Smooth muscle cell (in vitro differentiated cells): ENCODE measurements at regions not wholly inside any gene's neighbourhood (a gene's known extent, or its start where the extent isn't known, plus 50 kb on each side); places are given as distances from the start of the nearest gene placed in this dataset.

Experiments
- DNase-seq: peaks from one replicate; lab custom pipeline; 2025; ENCODE audit not compliant: unreplicated experiment; lab: John Stamatoyannopoulos, UW
- H2AFZ ChIP-seq: fragments of 200-600 bp; sonication (generic); 2 replicates; pipeline ENCODE4 v1.6.0; 2016; ENCODE audit warnings: antibody characterized with exemption, low read depth, mild to moderate bottlenecking
- H3F3A ChIP-seq: fragments of 200-600 bp; sonication (generic); 2 replicates; pipeline ENCODE4 v1.6.0; 2017; ENCODE audit warnings: antibody characterized with exemption, low read depth
- H3K27ac ChIP-seq: fragments of 200-600 bp; sonication (generic); 2 replicates; pipeline ENCODE4 v1.5.1; 2016; ENCODE audit warnings: low read depth, mild to moderate bottlenecking
- H3K27me3 ChIP-seq: fragments of 200-600 bp; sonication (generic); 2 replicates; pipeline ENCODE4 v1.6.1; 2016; ENCODE audit warnings: low read depth, mild to moderate bottlenecking
- H3K36me3 ChIP-seq: fragments of 200-600 bp; sonication (generic); 2 replicates; pipeline ENCODE4 v1.5.1; 2016; ENCODE audit warnings: low read depth
- H3K4me1 ChIP-seq: fragments of 200-600 bp; sonication (generic); 2 replicates; pipeline ENCODE4 v1.5.1; 2016; ENCODE audit warnings: low read depth
- H3K4me2 ChIP-seq: fragments of 200-600 bp; sonication (generic); 2 replicates; pipeline ENCODE4 v1.6.0; 2016; ENCODE audit warnings: mild to moderate bottlenecking
- H3K4me3 ChIP-seq: fragments of 200-600 bp; sonication (generic); 2 replicates; pipeline ENCODE4 v1.5.1; 2016; ENCODE audit warnings: mild to moderate bottlenecking
- H3K79me2 ChIP-seq: fragments of 200-600 bp; sonication (generic); 2 replicates; pipeline ENCODE4 v1.6.0; 2016; ENCODE audit warnings: low read depth, mild to moderate bottlenecking
- H3K9ac ChIP-seq: fragments of 200-600 bp; sonication (generic); 2 replicates; pipeline ENCODE4 v1.6.0; 2016; ENCODE audit warnings: low read depth
- H3K9me3 ChIP-seq: fragments of 200-600 bp; sonication (generic); replicated peaks from 2 replicates; pipeline ENCODE4 v1.5.1; 2016; ENCODE audit warnings: low read depth
- H4K20me1 ChIP-seq: fragments of 200-600 bp; sonication (generic); 2 replicates; pipeline ENCODE4 v1.6.0; 2016; ENCODE audit warnings: low read depth
- WGBS: methylation state at CpG from one replicate; pipeline ENCODE4 v1.1.7; 2016; ENCODE audit warnings: low lambda C conversion rate; 5-methylcytosine and 5-hydroxymethylcytosine counted together
- TF ChIP-seq, protein P1 (sequence below): fragments of 200-600 bp; sonication (generic); IDR thresholded peaks from 2 replicates; pipeline ENCODE4 v1.5.1; 2017; ENCODE audit warnings: borderline replicate concordance, mild to moderate bottlenecking, antibody characterized with exemption; ENCODE audit not compliant: insufficient read depth, poor library complexity, severe bottlenecking

- no peak overlapping the region for H3K4me3 ChIP-seq
- H3F3A ChIP-seq, result no peaks in the 10 kb centered on the region
- no peak overlapping the region for H3K9ac ChIP-seq
- DNase-seq, result no peak
- no peak overlapping the region for H3K4me2 ChIP-seq
- H4K20me1 ChIP-seq, result no peaks in the 10 kb centered on the region
- H3K36me3 ChIP-seq, result no peaks in the 10 kb centered on the region
- no peaks in the 10 kb centered on the region for H3K27me3 ChIP-seq
- no peak overlapping the region for H2AFZ ChIP-seq
- H3K27ac ChIP-seq, result no peak overlapping the region
- H3K4me1 ChIP-seq, result no peaks in the 10 kb centered on the region
- H3K9me3 ChIP-seq, result no peaks in the 10 kb centered on the region
- TF ChIP-seq, protein P1, sequence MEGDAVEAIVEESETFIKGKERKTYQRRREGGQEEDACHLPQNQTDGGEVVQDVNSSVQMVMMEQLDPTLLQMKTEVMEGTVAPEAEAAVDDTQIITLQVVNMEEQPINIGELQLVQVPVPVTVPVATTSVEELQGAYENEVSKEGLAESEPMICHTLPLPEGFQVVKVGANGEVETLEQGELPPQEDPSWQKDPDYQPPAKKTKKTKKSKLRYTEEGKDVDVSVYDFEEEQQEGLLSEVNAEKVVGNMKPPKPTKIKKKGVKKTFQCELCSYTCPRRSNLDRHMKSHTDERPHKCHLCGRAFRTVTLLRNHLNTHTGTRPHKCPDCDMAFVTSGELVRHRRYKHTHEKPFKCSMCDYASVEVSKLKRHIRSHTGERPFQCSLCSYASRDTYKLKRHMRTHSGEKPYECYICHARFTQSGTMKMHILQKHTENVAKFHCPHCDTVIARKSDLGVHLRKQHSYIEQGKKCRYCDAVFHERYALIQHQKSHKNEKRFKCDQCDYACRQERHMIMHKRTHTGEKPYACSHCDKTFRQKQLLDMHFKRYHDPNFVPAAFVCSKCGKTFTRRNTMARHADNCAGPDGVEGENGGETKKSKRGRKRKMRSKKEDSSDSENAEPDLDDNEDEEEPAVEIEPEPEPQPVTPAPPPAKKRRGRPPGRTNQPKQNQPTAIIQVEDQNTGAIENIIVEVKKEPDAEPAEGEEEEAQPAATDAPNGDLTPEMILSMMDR, result no peak
- WGBS, result 64% methylated on average over 5 of the region's 5 CpGs
- no peaks in the 10 kb centered on the region for H3K79me2 ChIP-seq
These were observed 73.1 kb upstream of the PRR23E start for GRCh38 chr3:127119693-127120464.

GRCh38 chr3:127120851-127121647, 71.9 kb upstream of the PRR23E start:
- no peaks in the 10 kb centered on the region for H3F3A ChIP-seq

DNA sequence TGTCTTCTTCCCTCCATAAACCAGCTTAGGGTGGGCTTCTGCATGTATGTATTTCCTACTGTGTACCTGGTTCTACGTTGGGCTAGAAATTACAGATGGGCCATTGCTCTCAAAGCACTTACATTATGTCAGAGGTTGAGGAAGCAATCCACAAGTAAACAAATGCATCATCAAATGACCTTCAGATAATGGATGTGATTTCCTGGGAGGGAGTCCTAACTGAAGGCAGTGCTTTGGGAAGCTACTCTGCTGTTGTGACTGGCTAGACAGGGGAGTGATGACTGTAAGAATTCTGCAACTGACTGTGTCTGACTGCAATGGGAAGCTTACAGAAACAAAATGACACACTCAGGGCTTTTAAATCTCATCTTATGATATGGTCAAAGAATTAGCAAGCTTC, 71.0 kb upstream of the PRR23E start:
- 70% methylated on average over 1 of the region's 1 CpG for WGBS
- Histone ChIP-seq H3K4me1 (no peaks in the 10 kb centered on the region), H2AFZ (no peak overlapping the region), H3F3A (no peaks in the 10 kb centered on the region), H4K20me1 (no peaks in the 10 kb centered on the region), H3K4me2 (no peak overlapping the region), H3K27me3 (peaks cover 10% of the 10 kb centered on the region), H3K9ac (no peak overlapping the region), H3K79me2 (no peaks in the 10 kb centered on the region), H3K9me3 (no peaks in the 10 kb centered on the region), H3K4me3 (no peak overlapping the region), H3K27ac (no peak overlapping the region), H3K36me3 (no peaks in the 10 kb centered on the region)
- DNase-seq, result no peak
- TF ChIP-seq, protein P1, result no peak

More at GRCh38 chr3:127120851-127121647, 71.9 kb upstream of the PRR23E start:
- TF ChIP-seq, protein P1, result no peak
- Histone ChIP-seq H3K27me3 (peaks cover 2% of the 10 kb centered on the region), H4K20me1 (no peaks in the 10 kb centered on the region), H3K9me3 (no peaks in the 10 kb centered on the region), H3K4me3 (no peak overlapping the region), H3K27ac (no peak overlapping the region), H3K79me2 (no peaks in the 10 kb centered on the region), H3K9ac (no peak overlapping the region), H2AFZ (no peak overlapping the region), H3K36me3 (no peaks in the 10 kb centered on the region), H3K4me2 (no peak overlapping the region), H3K4me1 (no peaks in the 10 kb centered on the region)
- DNase-seq, result no peak
- 95% methylated on average over 13 of the region's 13 CpGs for WGBS
